AG09319 (cell line): ENCODE measurements at regions not wholly inside any gene's neighbourhood (a gene's known extent, or its start where the extent isn't known, plus 50 kb on each side); places are given as distances from the start of the nearest gene placed in this dataset.

Experiments used
- DNase-seq: peaks from one replicate; pipeline ENCODE4 v3.0.0-alpha.2; 2010; ENCODE audit warnings: low read depth; ENCODE audit errors: extremely low read depth
- TF ChIP-seq, protein P1 (sequence below): IDR thresholded peaks from 2 replicates; pipeline ENCODE4 v1.5.1; 2011; ENCODE audit warnings: low read depth, mild to moderate bottlenecking, inconsistent platforms, low read length, moderate library complexity

DNA sequence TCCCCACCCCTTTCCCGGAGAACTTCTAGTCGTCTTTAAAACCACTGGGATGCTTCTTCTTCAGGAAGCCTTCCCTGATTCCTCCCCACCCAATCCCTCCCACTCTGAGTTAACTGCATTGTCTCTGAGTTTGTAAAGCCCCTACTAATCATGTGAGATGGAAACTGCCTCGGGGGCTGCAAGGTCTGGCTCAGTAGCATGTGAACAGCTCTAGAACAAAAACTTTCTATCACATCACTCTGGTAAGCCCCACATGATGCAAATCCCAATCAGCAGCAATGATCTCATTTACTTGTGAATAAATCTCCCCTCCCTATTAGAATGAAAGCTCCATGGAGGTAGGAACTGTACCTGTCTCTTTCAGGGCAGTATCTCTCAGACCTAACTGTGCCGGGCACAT, 141.0 kb upstream of the JUN start:
- DNase-seq: no peak
- TF ChIP-seq, protein P1, sequence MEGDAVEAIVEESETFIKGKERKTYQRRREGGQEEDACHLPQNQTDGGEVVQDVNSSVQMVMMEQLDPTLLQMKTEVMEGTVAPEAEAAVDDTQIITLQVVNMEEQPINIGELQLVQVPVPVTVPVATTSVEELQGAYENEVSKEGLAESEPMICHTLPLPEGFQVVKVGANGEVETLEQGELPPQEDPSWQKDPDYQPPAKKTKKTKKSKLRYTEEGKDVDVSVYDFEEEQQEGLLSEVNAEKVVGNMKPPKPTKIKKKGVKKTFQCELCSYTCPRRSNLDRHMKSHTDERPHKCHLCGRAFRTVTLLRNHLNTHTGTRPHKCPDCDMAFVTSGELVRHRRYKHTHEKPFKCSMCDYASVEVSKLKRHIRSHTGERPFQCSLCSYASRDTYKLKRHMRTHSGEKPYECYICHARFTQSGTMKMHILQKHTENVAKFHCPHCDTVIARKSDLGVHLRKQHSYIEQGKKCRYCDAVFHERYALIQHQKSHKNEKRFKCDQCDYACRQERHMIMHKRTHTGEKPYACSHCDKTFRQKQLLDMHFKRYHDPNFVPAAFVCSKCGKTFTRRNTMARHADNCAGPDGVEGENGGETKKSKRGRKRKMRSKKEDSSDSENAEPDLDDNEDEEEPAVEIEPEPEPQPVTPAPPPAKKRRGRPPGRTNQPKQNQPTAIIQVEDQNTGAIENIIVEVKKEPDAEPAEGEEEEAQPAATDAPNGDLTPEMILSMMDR: no peak

DNA sequence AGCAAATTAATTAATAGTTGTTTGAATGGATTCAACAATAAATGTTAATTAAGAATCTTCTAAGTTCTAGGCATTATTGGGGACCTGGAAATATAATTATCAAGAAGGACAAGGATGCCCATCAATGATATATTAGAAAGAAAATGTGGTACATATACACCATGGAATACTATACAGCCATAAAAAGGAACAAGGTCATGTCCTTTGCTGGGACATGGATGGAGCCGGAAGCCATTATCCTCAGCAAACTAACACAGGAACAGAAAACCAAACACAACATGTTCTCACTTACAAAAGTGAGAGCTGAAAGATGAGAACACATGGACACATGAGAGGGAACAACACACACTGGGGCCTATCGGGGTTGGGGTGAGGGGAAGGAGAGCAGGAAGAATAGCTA, 141.4 kb upstream of the JUN start:
- TF ChIP-seq, protein P1: no peak
- no peak for DNase-seq

DNA sequence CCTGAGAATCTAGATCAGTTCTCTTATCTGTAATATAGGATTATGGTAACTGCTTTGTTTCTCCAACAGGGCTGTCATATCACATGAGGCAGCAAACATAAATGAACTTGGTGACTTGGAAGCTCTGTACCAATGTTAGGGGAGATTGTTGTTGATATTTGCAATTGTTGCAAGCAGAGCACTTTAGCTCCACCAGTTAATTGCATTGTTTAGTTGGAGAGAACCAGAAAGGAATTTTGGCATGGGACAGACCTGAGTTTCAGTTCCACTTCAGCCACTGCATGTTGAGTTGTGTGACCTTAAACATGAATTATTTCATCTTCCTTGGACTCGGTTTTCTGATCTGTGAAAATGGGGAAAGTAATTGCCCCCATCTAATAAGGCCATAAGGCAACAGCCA, 142.3 kb upstream of the JUN start:
- TF ChIP-seq, protein P1: no peak
- DNase-seq: no peak

- no peak for DNase-seq
- TF ChIP-seq, protein P1: no peak
Measured at GRCh38 chr1:58927041-58927721, 143.3 kb upstream of the JUN start.

DNA sequence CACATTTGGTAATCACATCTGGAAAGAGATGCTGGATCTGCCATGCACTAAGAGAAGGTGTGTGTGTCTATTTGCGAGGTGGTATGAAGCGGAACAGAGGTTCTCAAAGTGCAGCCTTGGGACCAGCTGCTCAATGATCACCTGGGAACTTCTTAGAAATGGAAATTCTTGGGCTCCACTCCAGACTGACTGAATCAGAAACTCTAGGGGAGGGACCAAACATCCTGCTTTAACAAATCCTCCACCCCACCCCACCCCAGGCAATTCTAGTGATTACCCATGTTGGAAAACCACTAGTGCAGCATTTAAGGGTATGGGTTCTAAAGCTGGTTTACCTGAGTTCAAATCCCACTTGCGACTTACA, 143.9 kb upstream of the JUN start:
- TF ChIP-seq, protein P1: no peak
- no peak for DNase-seq

GRCh38 chr1:58928514-58928913, 144.7 kb upstream of the JUN start:
- TF ChIP-seq, protein P1: no peak
- no peak for DNase-seq

DNA sequence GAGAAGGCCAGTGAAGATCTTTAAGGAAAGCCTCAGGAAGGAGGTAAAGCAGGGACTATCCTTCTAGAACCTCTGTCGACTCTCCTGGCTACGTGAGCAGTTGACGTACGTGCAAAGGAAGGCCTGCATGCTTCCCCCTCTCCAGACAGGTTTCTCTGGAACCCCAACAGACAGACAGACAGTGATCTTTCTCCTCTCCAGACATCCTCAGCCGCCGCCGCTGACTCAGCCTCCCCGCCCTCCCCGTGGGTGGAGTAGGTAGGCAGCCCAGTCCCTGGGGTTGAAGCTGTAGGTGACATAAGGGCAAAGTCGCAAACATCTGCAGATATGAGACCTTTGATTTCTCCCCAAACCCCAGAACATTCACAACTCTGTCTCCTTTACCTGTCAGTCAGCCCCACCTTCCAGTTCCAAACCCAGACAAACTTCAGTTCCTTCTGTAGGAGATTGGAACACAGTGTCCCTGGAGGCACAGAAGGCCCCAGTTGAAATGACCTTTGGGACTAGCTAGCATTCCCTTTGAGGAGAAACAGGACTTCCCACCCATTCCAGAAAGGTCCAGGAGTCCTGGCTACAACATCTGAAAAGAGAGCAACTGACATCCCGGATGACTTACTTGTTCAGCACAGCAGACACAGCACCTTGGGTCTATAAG, 146.0 kb upstream of the JUN start:
- no peak for DNase-seq
- TF ChIP-seq, protein P1: no peak
